ENCODE measurements at regions not wholly inside any gene's neighbourhood (a gene's known extent, or its start where the extent isn't known, plus 50 kb on each side); places are given as distances from the start of the nearest gene placed in this dataset.
A peak's percentile ranks its signal among the peaks of the same experiment; 100 is the strongest.

DNA sequence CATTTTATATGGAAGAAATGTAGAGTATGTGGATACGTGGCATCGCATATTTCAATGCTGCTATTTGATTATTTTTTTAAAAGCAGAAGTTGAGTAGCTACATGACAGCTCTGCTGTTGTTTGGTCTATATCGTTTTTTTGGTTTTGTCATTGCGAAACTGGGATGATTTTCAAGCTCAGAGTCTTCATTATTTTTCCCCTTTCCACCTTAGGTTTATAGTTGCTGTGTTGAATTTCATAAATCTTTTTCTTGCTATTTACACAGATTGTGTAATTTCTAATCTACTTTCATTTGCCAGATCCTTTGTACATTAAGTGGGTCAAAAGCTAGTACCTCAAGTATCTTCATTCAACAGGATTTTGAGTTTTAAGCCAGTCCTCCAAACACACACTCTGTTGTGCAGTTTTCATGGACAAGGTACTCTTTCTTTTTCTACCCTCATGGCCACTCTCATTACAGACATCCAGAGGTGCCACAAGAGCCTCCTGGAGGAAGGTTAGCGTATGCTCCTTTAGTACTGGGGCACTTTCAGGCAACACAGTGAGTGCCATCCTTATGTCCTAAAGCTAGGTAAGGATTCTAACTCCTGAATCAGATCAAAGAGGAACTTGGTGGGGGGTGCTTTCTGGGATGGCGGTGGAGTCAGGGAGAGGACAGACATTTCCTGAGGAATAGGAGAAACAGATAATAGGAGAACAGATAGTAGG is 123.2 kb downstream of the FHIP1A start:
- TF ChIP-seq, protein P1, sequence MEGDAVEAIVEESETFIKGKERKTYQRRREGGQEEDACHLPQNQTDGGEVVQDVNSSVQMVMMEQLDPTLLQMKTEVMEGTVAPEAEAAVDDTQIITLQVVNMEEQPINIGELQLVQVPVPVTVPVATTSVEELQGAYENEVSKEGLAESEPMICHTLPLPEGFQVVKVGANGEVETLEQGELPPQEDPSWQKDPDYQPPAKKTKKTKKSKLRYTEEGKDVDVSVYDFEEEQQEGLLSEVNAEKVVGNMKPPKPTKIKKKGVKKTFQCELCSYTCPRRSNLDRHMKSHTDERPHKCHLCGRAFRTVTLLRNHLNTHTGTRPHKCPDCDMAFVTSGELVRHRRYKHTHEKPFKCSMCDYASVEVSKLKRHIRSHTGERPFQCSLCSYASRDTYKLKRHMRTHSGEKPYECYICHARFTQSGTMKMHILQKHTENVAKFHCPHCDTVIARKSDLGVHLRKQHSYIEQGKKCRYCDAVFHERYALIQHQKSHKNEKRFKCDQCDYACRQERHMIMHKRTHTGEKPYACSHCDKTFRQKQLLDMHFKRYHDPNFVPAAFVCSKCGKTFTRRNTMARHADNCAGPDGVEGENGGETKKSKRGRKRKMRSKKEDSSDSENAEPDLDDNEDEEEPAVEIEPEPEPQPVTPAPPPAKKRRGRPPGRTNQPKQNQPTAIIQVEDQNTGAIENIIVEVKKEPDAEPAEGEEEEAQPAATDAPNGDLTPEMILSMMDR (conservative IDR thresholded peaks at IDR 0.05; ENCODE audit: low read depth, low read length) = no peak
- no peak overlapping the region for H3K4me3 ChIP-seq (ENCODE audit: low read depth, low read length)
- DNase-seq (ENCODE audit: low read depth) = no peak

DNA sequence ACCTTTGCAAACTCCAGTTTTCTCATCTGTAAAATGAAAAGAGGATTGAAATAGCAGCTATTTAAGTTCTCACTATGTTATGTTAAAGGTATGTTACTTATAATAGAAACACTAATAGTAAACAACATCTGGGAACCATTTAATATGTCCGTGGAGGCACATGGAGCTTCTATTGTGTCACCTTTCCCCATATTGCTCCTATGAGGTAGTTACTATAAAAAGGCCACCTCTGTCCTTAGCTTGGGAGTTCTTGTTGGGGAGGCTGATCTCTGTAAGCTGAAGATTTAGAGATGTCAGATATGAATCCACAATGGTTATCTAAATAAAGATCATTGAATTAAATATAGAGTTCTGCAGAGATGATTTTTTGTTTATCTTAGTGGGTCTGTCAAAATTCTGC is 125.2 kb downstream of the FHIP1A start:
- TF ChIP-seq, protein P1 (conservative IDR thresholded peaks at IDR 0.05; ENCODE audit: low read depth, low read length) = no peak
- no peak overlapping the region for H3K4me3 ChIP-seq (ENCODE audit: low read depth, low read length)
- no peak for DNase-seq (ENCODE audit: low read depth)

GRCh38 chr4:151535366-151535765 is 126.4 kb downstream of the FHIP1A start:
- TF ChIP-seq, protein P1 (conservative IDR thresholded peaks at IDR 0.05; ENCODE audit: low read depth, low read length) = no peak
- no peak overlapping the region for H3K4me3 ChIP-seq (ENCODE audit: low read depth, low read length)
- no peak for DNase-seq (ENCODE audit: low read depth)

GRCh38 chr4:151537687-151538086 is 128.7 kb downstream of the FHIP1A start:
- no peak overlapping the region for H3K4me3 ChIP-seq (ENCODE audit: low read depth, low read length)
- peak; percentile 74 for DNase-seq (ENCODE audit: low read depth)
- TF ChIP-seq, protein P1 (conservative IDR thresholded peaks at IDR 0.05; ENCODE audit: low read depth, low read length) = no peak

DNA sequence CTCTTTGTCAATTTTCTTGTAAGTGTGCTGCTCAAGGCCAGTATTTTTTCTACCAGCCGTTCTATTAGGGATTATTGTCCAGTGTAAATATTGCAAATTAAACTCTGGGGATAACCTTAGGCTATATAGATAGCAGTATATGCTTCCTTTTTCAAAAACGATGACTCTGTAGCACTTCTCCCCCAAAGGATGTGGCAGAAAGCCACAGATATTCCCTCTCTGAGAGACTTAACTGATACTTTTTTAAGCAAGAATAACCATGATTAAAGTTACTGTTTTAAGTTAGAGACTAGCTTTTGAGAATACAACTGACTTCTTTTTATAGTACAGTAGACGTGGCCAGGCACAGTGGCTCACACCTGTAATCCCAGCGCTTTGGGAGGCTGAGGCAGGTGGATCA is 130.0 kb downstream of the FHIP1A start:
- no peak overlapping the region for H3K4me3 ChIP-seq (ENCODE audit: low read depth, low read length)
- TF ChIP-seq, protein P1 (conservative IDR thresholded peaks at IDR 0.05; ENCODE audit: low read depth, low read length) = no peak
- no peak for DNase-seq (ENCODE audit: low read depth)

GRCh38 chr4:151540728-151541388 is 131.9 kb downstream of the FHIP1A start:
- no peak overlapping the region for H3K4me3 ChIP-seq (ENCODE audit: low read depth, low read length)
- TF ChIP-seq, protein P1 (conservative IDR thresholded peaks at IDR 0.05; ENCODE audit: low read depth, low read length) = no peak
- DNase-seq (ENCODE audit: low read depth) = peak; percentile 98
